Spleen (tissue), 11 donors: ENCODE measurements at regions not wholly inside any gene's neighbourhood (a gene's known extent, or its start where the extent isn't known, plus 50 kb on each side); places are given as distances from the start of the nearest gene placed in this dataset.

Source experiments
- DNase-seq: peaks from one replicate; pipeline ENCODE4 v3.0.0-alpha.2; 2020
- H3K27ac ChIP-seq, 8 donors: fragments of 200-600 bp; sonication (generic) in 7 of 8; 1 replicate in 4 of 8; 2 replicates in 4 of 8; pipeline versions ENCODE4 v1.5.0 to v1.8.0; 2016 to 2021; ENCODE audit warnings: inconsistent platforms in 4 of 8, mild to moderate bottlenecking in 4 of 8, moderate library complexity in 1 of 8
- H3K27me3 ChIP-seq, 7 donors: fragments of 200-600 bp; sonication (generic) in 6 of 7; replicated peaks in 1 of 7; 1 replicate in 4 of 7; 2 replicates in 3 of 7; pipeline versions ENCODE4 v1.5.0 to v1.8.0; 2016 to 2021; ENCODE audit warnings: inconsistent platforms in 3 of 7, mild to moderate bottlenecking in 1 of 7
- H3K36me3 ChIP-seq, 6 donors: fragments of 200-600 bp; sonication (generic) in 5 of 6; 1 replicate in 4 of 6; 2 replicates in 2 of 6; pipeline versions ENCODE4 v1.5.0 to v1.8.0; 2016 to 2021; ENCODE audit warnings: inconsistent platforms in 2 of 6
- H3K4me1 ChIP-seq, 6 donors: fragments of 200-600 bp; sonication (generic) in 5 of 6; 1 replicate in 3 of 6; 2 replicates in 3 of 6; pipeline versions ENCODE4 v1.5.0 to v1.8.0; 2016 to 2021; ENCODE audit warnings: inconsistent platforms in 3 of 6
- H3K4me3 ChIP-seq, 8 donors: fragments of 200-600 bp; sonication (generic) in 7 of 8; 1 replicate in 4 of 8; 2 replicates in 4 of 8; pipeline versions ENCODE4 v1.5.0 to v1.8.0; 2016 to 2021; ENCODE audit warnings: inconsistent platforms in 4 of 8, mild to moderate bottlenecking in 4 of 8, moderate library complexity in 2 of 8
- H3K9me3 ChIP-seq, 8 donors: fragments of 200-600 bp; sonication (generic) in 7 of 8; 1 replicate in 4 of 8; 2 replicates in 4 of 8; pipeline versions ENCODE4 v1.5.0 to v1.8.0; 2016 to 2021; ENCODE audit warnings: inconsistent platforms in 4 of 8
- POLR2A ChIP-seq, 3 donors: fragments of 450-650 bp; IDR thresholded peaks; one replicate each; pipeline ENCODE4 v1.5.1; 2017; ENCODE audit warnings: antibody characterized with exemption in 3 of 3, mild to moderate bottlenecking in 1 of 3
- POLR2AphosphoS5 ChIP-seq, 3 donors: sonication (generic); formaldehyde crosslinking; IDR thresholded peaks; one replicate each; pipeline ENCODE4 v1.5.1; 2017; ENCODE audit warnings: antibody characterized with exemption in 3 of 3
- WGBS, 5 donors: extraction: QIAGEN DNeasy Blood & Tissue Kit in 3 of 5; methylation state at CpG; one replicate each; pipeline versions ENCODE4 v1.1.5 to v1.1.7; 2013 to 2018; 5-methylcytosine and 5-hydroxymethylcytosine counted together
- intact Hi-C: fragments of 100-400 bp; cut with DNase I; formaldehyde crosslinking; loops from one replicate; pipeline ENCODE4 v1.15.0; 2023; ENCODE audit warnings: low total_unique reads
- TF ChIP-seq, protein P1 (sequence below), 11 experiments: fragments of 200-600 bp in 7 of 11; fragments of 450-650 bp in 4 of 11; sonication (generic) in 4 of 11; IDR thresholded peaks in 8 of 11; conservative IDR thresholded peaks in 3 of 11; 1 replicate in 7 of 11; 2 replicates in 4 of 11; pipeline versions ENCODE4 v1.4.0 to v1.8.0; 2016 to 2021; ENCODE audit warnings: antibody characterized with exemption in 11 of 11, inconsistent platforms in 4 of 11, mild to moderate bottlenecking in 1 of 11
- donor health status: healthy with polysubstance abuse.
- donor health status: DM: no; HTN: no; CAD: no; lungs with moderate emphysema.
- donor health status: DM: no; HTN: no; CAD: no.
- donor health status: Bipolar disorder and iron deficiency.
- donor health status: healthy.
- donor health status: DM: no; HTN: no; CAD: no.
- donor health status: DM: yes; HTN: yes; CAD: no.

DNA sequence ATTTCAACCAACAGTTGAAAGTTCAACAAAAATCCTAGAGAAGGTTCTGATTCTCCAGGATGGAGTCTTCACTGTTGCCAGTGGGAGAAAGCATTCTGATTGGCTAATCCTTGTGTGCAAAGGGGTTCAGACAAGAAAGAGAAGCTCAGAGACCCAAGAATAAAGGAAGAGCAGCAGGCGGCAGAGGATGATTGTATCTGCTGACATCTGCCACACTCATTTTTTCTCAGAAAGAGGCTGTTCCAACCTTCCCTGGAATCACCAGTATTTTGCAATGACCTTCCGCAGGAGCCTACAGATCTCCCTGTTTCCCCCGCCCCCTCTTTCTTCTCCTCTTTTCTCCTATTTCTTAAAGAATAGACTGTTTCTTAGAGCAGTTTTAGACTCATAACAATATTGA, 376.7 kb downstream of the CDH26 start:
- H3K4me3 ChIP-seq, result no peak overlapping the region
- H3K27me3 ChIP-seq, result no peaks in the 10 kb centered on the region
- H3K4me1 ChIP-seq, result no peaks in the 10 kb centered on the region
- no peak for DNase-seq
- WGBS, 5 donors, result 90 to 97% (median 94%) methylated on average over 3 of the region's 3 CpGs
- intact Hi-C loops, result no loop called here
- no peaks in the 10 kb centered on the region for H3K36me3 ChIP-seq
- H3K9me3 ChIP-seq, result no peaks in the 10 kb centered on the region
- no peak overlapping the region for H3K27ac ChIP-seq
- TF ChIP-seq, protein P1, sequence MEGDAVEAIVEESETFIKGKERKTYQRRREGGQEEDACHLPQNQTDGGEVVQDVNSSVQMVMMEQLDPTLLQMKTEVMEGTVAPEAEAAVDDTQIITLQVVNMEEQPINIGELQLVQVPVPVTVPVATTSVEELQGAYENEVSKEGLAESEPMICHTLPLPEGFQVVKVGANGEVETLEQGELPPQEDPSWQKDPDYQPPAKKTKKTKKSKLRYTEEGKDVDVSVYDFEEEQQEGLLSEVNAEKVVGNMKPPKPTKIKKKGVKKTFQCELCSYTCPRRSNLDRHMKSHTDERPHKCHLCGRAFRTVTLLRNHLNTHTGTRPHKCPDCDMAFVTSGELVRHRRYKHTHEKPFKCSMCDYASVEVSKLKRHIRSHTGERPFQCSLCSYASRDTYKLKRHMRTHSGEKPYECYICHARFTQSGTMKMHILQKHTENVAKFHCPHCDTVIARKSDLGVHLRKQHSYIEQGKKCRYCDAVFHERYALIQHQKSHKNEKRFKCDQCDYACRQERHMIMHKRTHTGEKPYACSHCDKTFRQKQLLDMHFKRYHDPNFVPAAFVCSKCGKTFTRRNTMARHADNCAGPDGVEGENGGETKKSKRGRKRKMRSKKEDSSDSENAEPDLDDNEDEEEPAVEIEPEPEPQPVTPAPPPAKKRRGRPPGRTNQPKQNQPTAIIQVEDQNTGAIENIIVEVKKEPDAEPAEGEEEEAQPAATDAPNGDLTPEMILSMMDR (IDR thresholded peaks at IDR 0.05 in 8 of 11, conservative IDR thresholded peaks at IDR 0.05 in 3 of 11), result no peak

GRCh38 chr20:60338556-60338955, 380.3 kb downstream of the CDH26 start:
- Histone ChIP-seq H3K27ac (no peak overlapping the region), H3K9me3 (no peaks in the 10 kb centered on the region), H3K36me3 (no peaks in the 10 kb centered on the region), H3K27me3 (no peaks in the 10 kb centered on the region), H3K4me3 (no peak overlapping the region), H3K4me1 (no peaks in the 10 kb centered on the region)
- intact Hi-C loops, result no loop called here
- no peak for TF ChIP-seq POLR2AphosphoS5 (IDR thresholded peaks at IDR 0.05)
- no peak for TF ChIP-seq POLR2A (IDR thresholded peaks at IDR 0.05)
- TF ChIP-seq, protein P1 (IDR thresholded peaks at IDR 0.05 in 8 of 11, conservative IDR thresholded peaks at IDR 0.05 in 3 of 11), result no peak
- 76 to 91% (median 87%) methylated on average over 8 of the region's 8 CpGs for WGBS, 5 donors
- DNase-seq, result no peak

DNA sequence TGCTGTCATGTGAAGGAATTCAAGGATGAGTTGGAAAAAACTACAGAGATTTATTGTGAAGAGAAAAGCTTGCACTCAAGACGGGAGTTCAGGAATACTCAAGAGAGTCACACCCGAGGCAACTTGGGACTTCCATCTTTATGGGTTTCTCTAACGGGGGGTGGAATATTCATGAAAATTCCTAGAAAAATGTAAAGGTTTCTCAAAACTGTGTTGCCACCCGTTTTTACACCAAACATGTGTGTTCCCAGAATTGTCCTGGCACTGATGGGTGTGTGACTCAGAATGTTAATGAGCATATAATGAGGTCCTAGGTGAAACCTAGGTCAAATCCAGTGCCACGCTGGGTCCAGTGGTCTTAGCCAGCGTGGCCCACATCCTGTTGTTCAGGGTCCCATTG, 381.5 kb downstream of the CDH26 start:
- intact Hi-C loops, result no loop called here
- Histone ChIP-seq H3K27me3 (no peaks in the 10 kb centered on the region), H3K27ac (no peak overlapping the region), H3K36me3 (no peaks in the 10 kb centered on the region), H3K4me3 (no peak overlapping the region), H3K4me1 (no peaks in the 10 kb centered on the region), H3K9me3 (no peaks in the 10 kb centered on the region)
- 76 to 86% (median 80%) methylated on average over 6 of the region's 6 CpGs for WGBS, 5 donors
- DNase-seq, result no peak
- TF ChIP-seq, protein P1 (IDR thresholded peaks at IDR 0.05 in 8 of 11, conservative IDR thresholded peaks at IDR 0.05 in 3 of 11), result no peak
- TF ChIP-seq POLR2AphosphoS5 (IDR thresholded peaks at IDR 0.05) (no peak), POLR2A (IDR thresholded peaks at IDR 0.05) (no peak)

- Histone ChIP-seq H3K4me1 (no peaks in the 10 kb centered on the region), H3K27me3 (no peaks in the 10 kb centered on the region), H3K27ac (no peak overlapping the region), H3K9me3 (no peaks in the 10 kb centered on the region), H3K36me3 (no peaks in the 10 kb centered on the region), H3K4me3 (no peak overlapping the region)
- DNase-seq, result no peak
- TF ChIP-seq POLR2AphosphoS5 (IDR thresholded peaks at IDR 0.05) (no peak), POLR2A (IDR thresholded peaks at IDR 0.05) (no peak)
- TF ChIP-seq, protein P1 (IDR thresholded peaks at IDR 0.05 in 8 of 11, conservative IDR thresholded peaks at IDR 0.05 in 3 of 11), result no peak
- intact Hi-C loops, result no loop called here
- WGBS, 5 donors, result 81 to 95% (median 84%) methylated on average over 4 of the region's 4 CpGs
Measured at GRCh38 chr20:60340232-60340631, 382.0 kb downstream of the CDH26 start.
